BLaER1 treated with 17β-estradiol and CSF1 and Interleukin-3, amounts not matched to agents 10 nM and 100 nM (cell line): ENCODE measurements at regions not wholly inside any gene's neighbourhood (a gene's known extent, or its start where the extent isn't known, plus 50 kb on each side); places are given as distances from the start of the nearest gene placed in this dataset.
A peak's percentile ranks its signal among the peaks of the same experiment; 100 is the strongest.

ENCODE experiments used
- H3K27ac ChIP-seq, 11 experiments: shearing (Covaris generic); formaldehyde crosslinking; 2 replicates each; pipeline ENCODE4 v1.8.1; 2022
- H3K27me3 ChIP-seq, 11 experiments: shearing (Covaris generic); formaldehyde crosslinking; 2 replicates each; pipeline ENCODE4 v1.8.1; 2022
- H3K36me3 ChIP-seq, 11 experiments: shearing (Covaris generic); formaldehyde crosslinking; 2 replicates each; pipeline ENCODE4 v1.8.1; 2022
- H3K4me1 ChIP-seq, 10 experiments: shearing (Covaris generic); formaldehyde crosslinking; 2 replicates each; pipeline ENCODE4 v1.8.1; 2022
- H3K4me2 ChIP-seq, 11 experiments: shearing (Covaris generic); formaldehyde crosslinking; 2 replicates each; pipeline ENCODE4 v1.8.1; 2022
- H3K4me3 ChIP-seq, 10 experiments: shearing (Covaris generic); formaldehyde crosslinking; 2 replicates each; pipeline ENCODE4 v1.8.1; 2022
- H3K9ac ChIP-seq, 11 experiments: shearing (Covaris generic); formaldehyde crosslinking; 2 replicates each; pipeline ENCODE4 v1.8.1; 2022
- H3K9me3 ChIP-seq, 11 experiments: shearing (Covaris generic); formaldehyde crosslinking; replicated peaks in 1 of 11; 2 replicates each; pipeline ENCODE4 v1.8.1; 2022
- H4K20me1 ChIP-seq, 11 experiments: shearing (Covaris generic); formaldehyde crosslinking; 2 replicates each; pipeline ENCODE4 v1.8.1; 2022
- Cebpa-rat ChIP-seq, 11 experiments: shearing (Covaris generic); IDR thresholded peaks; 2 replicates each; pipeline ENCODE4 v1.8.1; 2022

DNA sequence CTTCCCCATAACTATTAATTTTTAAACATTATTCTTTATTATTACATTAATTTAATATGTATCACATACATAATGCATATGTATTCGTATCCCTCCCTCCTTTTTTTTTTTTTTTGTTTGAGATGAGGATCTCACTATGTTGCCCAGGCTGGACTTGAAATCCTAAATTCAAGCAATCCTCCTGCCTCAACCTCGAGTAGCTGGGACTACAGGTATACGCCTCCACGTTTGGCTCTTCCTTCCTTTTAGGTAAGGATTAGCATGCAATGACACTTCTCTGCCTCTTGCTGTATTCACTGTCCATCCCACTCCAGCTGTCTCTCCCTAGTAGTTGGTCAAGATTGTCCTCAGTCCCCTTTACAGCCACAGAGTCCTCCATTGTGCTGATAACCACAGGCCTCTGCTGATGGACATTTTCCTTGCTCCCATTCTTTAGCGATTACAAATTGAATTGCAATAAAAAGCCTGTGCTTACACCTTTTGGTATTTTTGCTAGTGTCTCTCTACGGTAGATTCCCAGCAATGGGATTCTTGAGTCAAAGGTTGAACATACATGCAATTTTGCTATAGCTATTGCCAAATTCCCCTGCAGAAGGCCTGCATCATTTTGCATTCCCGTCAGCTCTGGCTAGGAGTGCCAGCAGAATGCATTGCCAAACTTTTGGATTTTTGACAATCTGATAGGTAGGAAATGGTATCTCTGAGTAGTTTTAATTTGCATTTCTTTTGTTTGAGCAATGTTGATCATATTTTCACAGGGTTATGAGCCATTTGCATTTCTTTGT lies 156.6 kb downstream of the SMAD6 start:
- H4K20me1 ChIP-seq, result no peaks in the 10 kb centered on the region; a peak in 1 of 22 replicates
- H3K27ac ChIP-seq, result no peak overlapping the region
- TF ChIP-seq Cebpa-rat (IDR thresholded peaks at IDR 0.05), result no peak
- H3K4me2 ChIP-seq, result no peak overlapping the region
- H3K4me3 ChIP-seq, result no peak overlapping the region
- no peaks in the 10 kb centered on the region for H3K9me3 ChIP-seq
- H3K27me3 ChIP-seq, result no peaks in the 10 kb centered on the region
- no peak overlapping the region for H3K9ac ChIP-seq
- H3K36me3 ChIP-seq, result no peaks in the 10 kb centered on the region
- H3K4me1 ChIP-seq, result no peaks in the 10 kb centered on the region; a peak in 1 of 20 replicates

DNA sequence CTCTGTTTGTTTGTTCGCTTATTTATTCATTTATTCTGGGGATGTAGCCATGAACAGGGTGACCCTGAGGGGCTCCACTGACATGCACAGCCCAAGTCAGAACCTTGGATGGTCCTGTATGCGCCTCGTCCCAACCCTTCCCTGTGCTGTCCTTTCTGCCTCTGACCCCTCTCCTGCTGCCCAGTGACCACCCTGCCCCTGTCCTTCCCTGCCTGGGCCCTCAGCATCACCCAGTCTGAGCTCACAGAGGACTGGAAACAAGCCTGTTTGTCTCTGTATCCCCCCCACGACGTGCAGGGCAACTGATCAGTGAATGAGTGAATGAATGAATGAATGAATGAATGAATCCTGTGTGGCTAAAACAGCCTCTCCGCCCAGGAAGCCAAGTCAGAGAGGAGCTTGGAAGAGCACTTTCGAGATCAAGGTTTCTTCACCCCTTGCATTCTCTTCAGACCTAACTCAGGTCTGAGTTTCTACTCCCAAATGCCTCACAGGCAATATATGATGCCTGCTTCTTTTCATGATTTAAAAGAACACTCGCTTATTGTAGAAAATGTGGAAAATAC lies 157.7 kb downstream of the SMAD6 start:
- Histone ChIP-seq H3K9ac (no peak overlapping the region), H3K4me3 (no peak overlapping the region), H4K20me1 (no peaks in the 10 kb centered on the region), H3K27ac (no peak overlapping the region), H3K27me3 (no peaks in the 10 kb centered on the region), H3K9me3 (no peaks in the 10 kb centered on the region), H3K4me2 (no peak overlapping the region), H3K36me3 (no peaks in the 10 kb centered on the region), H3K4me1 (peaks cover 0 to 1% (median 0%) of the 10 kb centered on the region in 10 experiments; a peak in 3 of 20 replicates)
- TF ChIP-seq Cebpa-rat (IDR thresholded peaks at IDR 0.05), result no peak

DNA sequence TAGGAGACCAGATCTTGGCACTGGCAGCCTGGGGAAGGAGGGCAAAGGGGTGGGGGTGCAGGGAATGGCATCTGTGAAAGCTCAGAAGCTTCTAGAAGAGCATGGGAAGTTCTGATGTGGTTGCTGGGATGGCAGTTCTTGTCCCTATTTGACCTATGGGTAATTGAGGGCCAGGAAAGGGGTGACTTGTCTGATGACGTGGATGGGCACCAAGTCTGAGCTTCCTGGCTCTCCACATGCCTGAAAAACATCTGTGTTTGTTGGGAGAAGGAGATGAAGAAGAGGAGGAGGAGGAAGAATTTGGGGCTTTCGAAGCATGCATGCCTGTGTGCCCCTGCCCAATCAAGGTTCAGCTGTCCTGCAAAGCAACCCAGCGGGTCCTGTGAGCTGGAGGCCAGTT lies 158.8 kb downstream of the SMAD6 start:
- no peak overlapping the region for H3K4me3 ChIP-seq
- H3K4me1 ChIP-seq, result peaks cover 5 to 12% (median 9%) of the 10 kb centered on the region in 10 experiments
- H3K9me3 ChIP-seq, result no peaks in the 10 kb centered on the region
- H3K36me3 ChIP-seq, result no peaks in the 10 kb centered on the region
- no peak overlapping the region for H3K9ac ChIP-seq
- no peak overlapping the region for H3K27ac ChIP-seq
- no peaks in the 10 kb centered on the region for H4K20me1 ChIP-seq
- no peak for TF ChIP-seq Cebpa-rat (IDR thresholded peaks at IDR 0.05)
- no peaks in the 10 kb centered on the region for H3K27me3 ChIP-seq
- no peak overlapping the region for H3K4me2 ChIP-seq

DNA sequence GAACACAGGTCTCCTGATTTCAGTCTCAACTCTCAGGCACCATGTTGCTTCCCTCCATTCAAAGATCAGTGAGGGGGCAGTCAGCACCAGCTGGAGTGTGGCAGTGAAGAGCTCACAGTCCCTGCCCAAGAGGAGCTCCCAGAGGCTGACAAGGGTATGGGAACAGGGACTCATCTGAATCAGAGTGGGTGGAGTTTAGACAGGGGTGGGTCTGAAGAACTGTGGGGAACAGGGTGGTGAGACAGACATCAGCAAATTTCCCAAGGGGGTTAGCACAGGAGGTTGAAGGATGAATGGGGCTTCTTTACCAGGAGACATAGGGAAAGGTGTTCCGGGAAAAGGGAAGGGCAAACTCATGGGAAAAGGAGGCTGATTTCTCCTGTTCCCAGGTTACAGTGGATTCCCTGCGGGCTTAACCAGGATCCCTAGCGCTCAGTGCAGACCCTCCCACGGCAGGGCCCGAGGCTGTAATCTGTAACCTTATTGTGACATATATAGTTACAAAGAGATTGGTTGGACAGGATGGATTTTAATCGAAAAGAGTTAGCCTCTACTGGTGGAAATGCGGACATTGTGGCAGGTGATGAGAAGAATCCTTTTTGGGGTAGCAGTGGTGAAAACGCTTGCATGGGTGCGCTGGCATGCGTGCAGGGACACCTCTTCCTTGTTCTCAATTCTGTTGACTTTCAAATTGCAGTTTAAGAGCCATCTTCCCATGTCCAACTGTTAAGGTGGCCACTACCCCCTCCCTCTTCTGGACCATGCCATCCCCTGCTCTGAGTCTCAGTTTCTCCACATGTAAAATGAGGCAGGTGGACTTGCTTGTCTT lies 160.3 kb downstream of the SMAD6 start:
- no peak overlapping the region for H3K9ac ChIP-seq
- H4K20me1 ChIP-seq, result no peaks in the 10 kb centered on the region

DNA sequence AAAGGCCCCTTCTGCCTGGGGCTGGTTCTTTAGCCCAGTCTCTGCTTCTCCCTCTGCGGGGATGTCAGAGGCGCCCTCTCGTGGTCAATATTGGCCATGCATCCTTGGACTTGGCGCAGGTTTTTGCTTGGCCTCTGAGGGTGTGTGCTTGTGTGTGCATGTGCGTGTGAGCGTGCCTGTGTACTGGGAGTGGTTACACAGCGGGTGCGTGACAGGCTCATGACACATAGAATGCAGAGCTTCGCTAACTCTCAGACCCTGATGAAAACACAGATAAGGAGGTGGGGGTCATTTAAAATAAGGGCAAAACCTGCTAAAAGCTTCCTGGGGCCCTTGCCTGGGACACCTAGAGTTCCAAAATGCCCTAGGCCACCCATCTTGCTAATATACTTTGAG lies 160.9 kb downstream of the SMAD6 start:
- no peak overlapping the region for H3K4me2 ChIP-seq
- H3K4me3 ChIP-seq, result no peak overlapping the region
- peaks cover 20 to 27% (median 25%) of the 10 kb centered on the region in 10 experiments for H3K4me1 ChIP-seq
- no peak overlapping the region for H3K27ac ChIP-seq
- no peaks in the 10 kb centered on the region for H3K36me3 ChIP-seq
- H3K9me3 ChIP-seq, result no peaks in the 10 kb centered on the region
- H4K20me1 ChIP-seq, result no peaks in the 10 kb centered on the region
- H3K27me3 ChIP-seq, result no peaks in the 10 kb centered on the region
- H3K9ac ChIP-seq, result no peak overlapping the region
- TF ChIP-seq Cebpa-rat (IDR thresholded peaks at IDR 0.05), result no peak

More for the DNA sequence above, 160.3 kb downstream of the SMAD6 start:
- H3K4me2 ChIP-seq, result no peak overlapping the region; a peak in 1 of 22 replicates
- H3K4me1 ChIP-seq, result peaks cover 20 to 27% (median 24%) of the 10 kb centered on the region in 10 experiments
- H3K27me3 ChIP-seq, result no peaks in the 10 kb centered on the region
- no peak overlapping the region for H3K27ac ChIP-seq
- H3K36me3 ChIP-seq, result no peaks in the 10 kb centered on the region
- no peaks in the 10 kb centered on the region for H3K9me3 ChIP-seq
- no peak overlapping the region for H3K4me3 ChIP-seq
- TF ChIP-seq Cebpa-rat (IDR thresholded peaks at IDR 0.05), result no peak

DNA sequence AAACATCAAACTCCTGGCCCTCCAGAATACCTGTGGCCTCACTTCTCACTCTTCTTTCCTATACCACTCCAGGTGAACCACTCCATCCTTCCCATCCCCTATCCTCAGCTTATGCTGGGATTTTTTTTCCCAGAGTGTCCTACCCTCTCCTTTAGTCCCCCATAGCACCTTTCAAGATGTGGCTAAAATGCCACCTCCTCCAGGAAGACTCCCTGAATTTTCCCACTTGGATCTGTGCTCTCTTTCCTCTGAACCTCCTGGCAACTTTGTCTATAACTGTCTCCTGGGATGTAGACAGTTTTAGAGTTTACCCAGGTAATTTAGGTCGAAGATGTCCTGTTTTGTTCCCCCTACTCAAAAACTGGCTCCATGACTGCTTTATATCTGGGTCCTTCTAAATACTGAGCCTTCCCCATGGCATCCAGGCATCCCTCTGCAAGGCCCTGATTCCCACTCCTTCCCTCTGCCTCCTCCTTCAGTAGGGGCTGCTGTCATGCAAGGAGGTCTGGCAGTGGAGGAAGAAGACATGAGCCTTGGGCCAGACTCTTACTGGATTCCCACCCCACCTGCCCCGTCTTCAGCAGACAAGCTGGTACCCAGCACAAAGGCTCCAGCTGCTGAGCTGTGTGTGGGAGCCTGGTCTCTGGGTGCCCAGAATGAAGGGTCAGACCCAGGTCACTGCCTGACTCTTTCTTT lies 161.5 kb downstream of the SMAD6 start:
- no peak overlapping the region for H3K27ac ChIP-seq

DNA sequence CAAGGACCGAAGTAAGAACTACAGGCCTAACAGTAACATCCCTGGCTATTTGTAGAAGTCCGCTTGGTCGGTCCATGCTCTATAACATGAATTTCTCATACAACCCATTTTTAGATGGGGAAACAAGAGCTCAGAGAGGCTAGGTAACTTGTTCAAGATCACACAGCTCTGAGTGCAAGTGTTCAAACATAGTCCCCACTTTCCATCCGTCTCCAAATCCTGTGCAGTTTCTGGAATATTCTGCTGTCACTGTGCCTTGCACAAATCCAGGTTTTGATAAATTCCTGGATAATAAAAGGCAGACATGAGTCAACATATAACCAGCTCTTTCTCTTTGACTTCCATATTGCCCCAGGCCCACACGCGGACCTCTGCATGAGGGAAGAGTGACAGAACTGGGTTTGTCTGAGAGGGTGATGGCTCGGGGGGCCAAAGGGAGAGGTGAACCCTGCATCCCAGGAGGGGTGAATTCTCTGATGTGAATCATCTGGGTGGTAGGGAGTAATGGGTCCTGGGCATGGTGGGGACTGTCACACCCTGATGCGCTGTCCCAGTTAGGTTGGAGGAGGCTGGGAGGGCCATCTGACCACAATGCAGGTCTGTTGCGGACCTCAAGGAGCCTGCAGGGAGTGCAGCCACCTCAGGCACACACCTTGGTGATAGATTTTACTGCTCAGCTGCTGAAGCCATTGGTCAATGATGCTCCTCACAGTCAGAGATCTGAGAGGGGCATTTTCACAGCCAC lies 162.2 kb downstream of the SMAD6 start:
- Histone ChIP-seq H3K4me3 (no peak overlapping the region), H3K4me2 (no peak overlapping the region), H3K9me3 (no peaks in the 10 kb centered on the region), H3K36me3 (no peaks in the 10 kb centered on the region), H3K27me3 (no peaks in the 10 kb centered on the region), H3K27ac (no peak overlapping the region; a peak in 1 of 22 replicates), H3K4me1 (peaks cover 20 to 27% (median 25%) of the 10 kb centered on the region in 10 experiments), H3K9ac (no peak overlapping the region), H4K20me1 (no peaks in the 10 kb centered on the region)
- no peak for TF ChIP-seq Cebpa-rat (IDR thresholded peaks at IDR 0.05)

More for the DNA sequence above, 161.5 kb downstream of the SMAD6 start:
- Histone ChIP-seq H3K36me3 (no peaks in the 10 kb centered on the region), H3K9ac (no peak overlapping the region), H3K27me3 (no peaks in the 10 kb centered on the region), H4K20me1 (no peaks in the 10 kb centered on the region), H3K9me3 (no peaks in the 10 kb centered on the region), H3K4me2 (no peak overlapping the region), H3K4me3 (no peak overlapping the region), H3K4me1 (peaks cover 20 to 27% (median 25%) of the 10 kb centered on the region in 10 experiments)
- no peak for TF ChIP-seq Cebpa-rat (IDR thresholded peaks at IDR 0.05)

DNA sequence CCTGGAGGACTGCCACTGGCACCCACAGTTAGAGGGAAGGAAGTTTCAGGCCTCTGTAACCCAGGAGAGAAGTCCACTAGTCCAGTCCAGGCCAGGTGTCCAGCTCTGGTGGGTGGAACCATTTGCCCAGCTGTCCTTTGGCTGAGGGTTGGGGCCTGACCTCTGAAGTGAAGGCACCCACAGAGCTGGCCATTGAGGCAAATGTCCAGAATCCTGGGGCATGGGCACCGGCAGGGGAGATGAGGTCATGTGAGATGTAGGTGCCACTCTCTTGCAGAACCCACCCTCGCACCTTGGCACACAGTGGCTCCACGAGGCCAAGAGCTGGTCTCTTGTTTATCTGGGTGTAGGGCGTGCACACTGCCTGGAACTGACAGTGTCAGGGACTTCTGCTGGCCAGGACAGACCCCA lies 162.8 kb downstream of the SMAD6 start:
- Histone ChIP-seq H3K4me1 (peaks cover 20 to 27% (median 25%) of the 10 kb centered on the region in 10 experiments), H3K27ac (no peak overlapping the region; a peak in 1 of 22 replicates), H3K9ac (no peak overlapping the region), H3K4me3 (no peak overlapping the region), H4K20me1 (no peaks in the 10 kb centered on the region), H3K4me2 (peak overlapping the region in 6 of 11 experiments; percentile 51 to 78 (median 75); a peak in 8 of 22 replicates), H3K27me3 (no peaks in the 10 kb centered on the region), H3K9me3 (no peaks in the 10 kb centered on the region), H3K36me3 (no peaks in the 10 kb centered on the region)
- TF ChIP-seq Cebpa-rat (IDR thresholded peaks at IDR 0.05), result no peak
